SK-N-SH treated with all-trans-retinoic acid at 6 μM for 48 hours (cell line): ENCODE measurements at regions not wholly inside any gene's neighbourhood (a gene's known extent, or its start where the extent isn't known, plus 50 kb on each side); places are given as distances from the start of the nearest gene placed in this dataset.

Experiments used
- BACH2 ChIP-seq: fragments of 250-450 bp; sonication (Bioruptor Pico); IDR thresholded peaks from 2 replicates; pipeline ENCODE4 v1.9.0; 2021; ENCODE audit warnings: mild to moderate bottlenecking, borderline replicate concordance
- GLIS3 ChIP-seq: fragments of 250-450 bp; sonication (Bioruptor Pico); IDR thresholded peaks from 2 replicates; pipeline ENCODE4 v1.5.0; 2020; ENCODE audit warnings: mild to moderate bottlenecking, moderate library complexity
- OSR1 ChIP-seq: fragments of 250-450 bp; sonication (Bioruptor Pico); IDR thresholded peaks from 2 replicates; pipeline ENCODE4 v1.8.0; 2022; ENCODE audit warnings: moderate library complexity, mild to moderate bottlenecking, inconsistent platforms
- ZC3H10 ChIP-seq: fragments of 250-450 bp; sonication (Bioruptor Pico); IDR thresholded peaks from 2 replicates; pipeline ENCODE4 v1.5.1; 2021; ENCODE audit warnings: mild to moderate bottlenecking, moderate library complexity
- ZFP30 ChIP-seq: fragments of 450-650 bp; formaldehyde crosslinking; IDR thresholded peaks from 2 replicates; pipeline ENCODE4 v1.5.0; 2022; ENCODE audit warnings: mild to moderate bottlenecking, moderate library complexity
- ZNF8 ChIP-seq: fragments of 450-650 bp; formaldehyde crosslinking; IDR thresholded peaks from 2 replicates; pipeline ENCODE4 v1.5.0; 2020; ENCODE audit warnings: mild to moderate bottlenecking, moderate library complexity
- TF ChIP-seq, protein P1 (sequence below): fragments of 250-450 bp; sonication (Bioruptor Pico); IDR thresholded peaks from 2 replicates; pipeline ENCODE4 v1.8.0; 2020; ENCODE audit warnings: mild to moderate bottlenecking, moderate library complexity, borderline replicate concordance

DNA sequence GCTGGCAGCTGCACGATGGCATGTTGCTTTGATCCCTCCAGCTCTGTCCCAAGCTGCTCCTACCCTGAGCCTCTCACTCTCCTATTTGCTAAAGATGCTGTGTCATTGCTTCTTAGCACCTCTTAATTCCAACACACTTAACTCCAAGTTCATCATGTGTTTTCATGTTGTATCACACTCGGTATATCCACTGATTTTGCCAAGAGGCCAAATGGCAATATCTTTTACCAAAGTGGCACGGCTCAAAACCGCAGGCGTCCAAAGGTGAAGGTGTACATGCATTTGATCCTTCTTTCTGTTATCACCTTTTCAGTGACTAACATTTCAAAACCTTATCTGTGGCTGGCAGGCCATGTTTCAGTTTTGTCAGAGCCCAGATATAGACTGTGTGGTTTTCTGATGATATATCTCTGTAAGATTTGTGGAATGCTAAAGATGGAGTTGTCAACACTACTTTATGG lies 217.0 kb downstream of the TBX18 start:
- TF ChIP-seq OSR1, result no peak
- TF ChIP-seq GLIS3 (CRISPR knock-in tag), result no peak
- no peak for TF ChIP-seq ZNF8 (CRISPR knock-in tag)
- TF ChIP-seq, protein P1, sequence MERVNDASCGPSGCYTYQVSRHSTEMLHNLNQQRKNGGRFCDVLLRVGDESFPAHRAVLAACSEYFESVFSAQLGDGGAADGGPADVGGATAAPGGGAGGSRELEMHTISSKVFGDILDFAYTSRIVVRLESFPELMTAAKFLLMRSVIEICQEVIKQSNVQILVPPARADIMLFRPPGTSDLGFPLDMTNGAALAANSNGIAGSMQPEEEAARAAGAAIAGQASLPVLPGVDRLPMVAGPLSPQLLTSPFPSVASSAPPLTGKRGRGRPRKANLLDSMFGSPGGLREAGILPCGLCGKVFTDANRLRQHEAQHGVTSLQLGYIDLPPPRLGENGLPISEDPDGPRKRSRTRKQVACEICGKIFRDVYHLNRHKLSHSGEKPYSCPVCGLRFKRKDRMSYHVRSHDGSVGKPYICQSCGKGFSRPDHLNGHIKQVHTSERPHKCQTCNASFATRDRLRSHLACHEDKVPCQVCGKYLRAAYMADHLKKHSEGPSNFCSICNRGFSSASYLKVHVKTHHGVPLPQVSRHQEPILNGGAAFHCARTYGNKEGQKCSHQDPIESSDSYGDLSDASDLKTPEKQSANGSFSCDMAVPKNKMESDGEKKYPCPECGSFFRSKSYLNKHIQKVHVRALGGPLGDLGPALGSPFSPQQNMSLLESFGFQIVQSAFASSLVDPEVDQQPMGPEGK (CRISPR knock-in tag), result no peak
- TF ChIP-seq ZFP30 (CRISPR knock-in tag), result no peak
- TF ChIP-seq BACH2 (CRISPR knock-in tag), result no peak
- no peak for TF ChIP-seq ZC3H10
